Smooth muscle cell (in vitro differentiated cells): ENCODE measurements at regions not wholly inside any gene's neighbourhood (a gene's known extent, or its start where the extent isn't known, plus 50 kb on each side); places are given as distances from the start of the nearest gene placed in this dataset.

ENCODE experiments used
- DNase-seq: peaks from one replicate; lab custom pipeline; 2025; ENCODE audit not compliant: unreplicated experiment; lab: John Stamatoyannopoulos, UW
- H2AFZ ChIP-seq: fragments of 200-600 bp; sonication (generic); 2 replicates; pipeline ENCODE4 v1.6.0; 2016; ENCODE audit warnings: antibody characterized with exemption, low read depth, mild to moderate bottlenecking
- H3F3A ChIP-seq: fragments of 200-600 bp; sonication (generic); 2 replicates; pipeline ENCODE4 v1.6.0; 2017; ENCODE audit warnings: antibody characterized with exemption, low read depth
- H3K27ac ChIP-seq: fragments of 200-600 bp; sonication (generic); 2 replicates; pipeline ENCODE4 v1.5.1; 2016; ENCODE audit warnings: low read depth, mild to moderate bottlenecking
- H3K27me3 ChIP-seq: fragments of 200-600 bp; sonication (generic); 2 replicates; pipeline ENCODE4 v1.6.1; 2016; ENCODE audit warnings: low read depth, mild to moderate bottlenecking
- H3K36me3 ChIP-seq: fragments of 200-600 bp; sonication (generic); 2 replicates; pipeline ENCODE4 v1.5.1; 2016; ENCODE audit warnings: low read depth
- H3K4me1 ChIP-seq: fragments of 200-600 bp; sonication (generic); 2 replicates; pipeline ENCODE4 v1.5.1; 2016; ENCODE audit warnings: low read depth
- H3K4me2 ChIP-seq: fragments of 200-600 bp; sonication (generic); 2 replicates; pipeline ENCODE4 v1.6.0; 2016; ENCODE audit warnings: mild to moderate bottlenecking
- H3K4me3 ChIP-seq: fragments of 200-600 bp; sonication (generic); 2 replicates; pipeline ENCODE4 v1.5.1; 2016; ENCODE audit warnings: mild to moderate bottlenecking
- H3K79me2 ChIP-seq: fragments of 200-600 bp; sonication (generic); 2 replicates; pipeline ENCODE4 v1.6.0; 2016; ENCODE audit warnings: low read depth, mild to moderate bottlenecking
- H3K9ac ChIP-seq: fragments of 200-600 bp; sonication (generic); 2 replicates; pipeline ENCODE4 v1.6.0; 2016; ENCODE audit warnings: low read depth
- H3K9me3 ChIP-seq: fragments of 200-600 bp; sonication (generic); replicated peaks from 2 replicates; pipeline ENCODE4 v1.5.1; 2016; ENCODE audit warnings: low read depth
- H4K20me1 ChIP-seq: fragments of 200-600 bp; sonication (generic); 2 replicates; pipeline ENCODE4 v1.6.0; 2016; ENCODE audit warnings: low read depth
- WGBS: methylation state at CpG from one replicate; pipeline ENCODE4 v1.1.7; 2016; ENCODE audit warnings: low lambda C conversion rate; 5-methylcytosine and 5-hydroxymethylcytosine counted together
- TF ChIP-seq, protein P1 (sequence below): fragments of 200-600 bp; sonication (generic); IDR thresholded peaks from 2 replicates; pipeline ENCODE4 v1.5.1; 2017; ENCODE audit warnings: borderline replicate concordance, mild to moderate bottlenecking, antibody characterized with exemption; ENCODE audit not compliant: insufficient read depth, poor library complexity, severe bottlenecking

DNA sequence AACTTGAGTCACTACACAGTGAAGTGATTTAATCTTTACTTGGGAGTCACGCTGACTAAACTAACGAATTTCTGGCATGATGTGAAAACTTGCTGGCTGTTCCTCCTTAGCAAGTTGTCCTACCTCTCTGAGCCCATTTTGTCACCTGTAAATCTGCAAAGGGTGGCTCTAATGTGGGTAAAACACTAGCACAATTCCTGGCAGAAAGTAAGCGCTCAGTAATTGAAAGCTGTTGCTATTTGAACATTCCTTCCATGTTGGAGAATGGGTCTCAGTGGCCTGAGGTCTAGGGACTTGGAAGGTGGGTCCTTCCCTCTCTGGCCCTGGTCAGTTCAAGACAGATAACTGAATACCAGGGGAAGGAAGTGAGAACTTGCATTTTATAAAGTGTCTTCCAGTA, 309.0 kb upstream of the PROX1 start:
- no peak for DNase-seq
- H3K9me3 ChIP-seq: no peaks in the 10 kb centered on the region
- no peak overlapping the region for H3K27ac ChIP-seq
- no peaks in the 10 kb centered on the region for H4K20me1 ChIP-seq
- H2AFZ ChIP-seq: no peak overlapping the region
- H3K4me2 ChIP-seq: no peak overlapping the region
- 85% methylated on average over 3 of the region's 3 CpGs for WGBS
- TF ChIP-seq, protein P1, sequence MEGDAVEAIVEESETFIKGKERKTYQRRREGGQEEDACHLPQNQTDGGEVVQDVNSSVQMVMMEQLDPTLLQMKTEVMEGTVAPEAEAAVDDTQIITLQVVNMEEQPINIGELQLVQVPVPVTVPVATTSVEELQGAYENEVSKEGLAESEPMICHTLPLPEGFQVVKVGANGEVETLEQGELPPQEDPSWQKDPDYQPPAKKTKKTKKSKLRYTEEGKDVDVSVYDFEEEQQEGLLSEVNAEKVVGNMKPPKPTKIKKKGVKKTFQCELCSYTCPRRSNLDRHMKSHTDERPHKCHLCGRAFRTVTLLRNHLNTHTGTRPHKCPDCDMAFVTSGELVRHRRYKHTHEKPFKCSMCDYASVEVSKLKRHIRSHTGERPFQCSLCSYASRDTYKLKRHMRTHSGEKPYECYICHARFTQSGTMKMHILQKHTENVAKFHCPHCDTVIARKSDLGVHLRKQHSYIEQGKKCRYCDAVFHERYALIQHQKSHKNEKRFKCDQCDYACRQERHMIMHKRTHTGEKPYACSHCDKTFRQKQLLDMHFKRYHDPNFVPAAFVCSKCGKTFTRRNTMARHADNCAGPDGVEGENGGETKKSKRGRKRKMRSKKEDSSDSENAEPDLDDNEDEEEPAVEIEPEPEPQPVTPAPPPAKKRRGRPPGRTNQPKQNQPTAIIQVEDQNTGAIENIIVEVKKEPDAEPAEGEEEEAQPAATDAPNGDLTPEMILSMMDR: no peak
- no peak overlapping the region for H3K4me3 ChIP-seq
- H3K9ac ChIP-seq: no peak overlapping the region
- no peaks in the 10 kb centered on the region for H3K79me2 ChIP-seq
- peaks cover 9% of the 10 kb centered on the region for H3K27me3 ChIP-seq
- H3K36me3 ChIP-seq: no peaks in the 10 kb centered on the region
- H3F3A ChIP-seq: no peaks in the 10 kb centered on the region
- no peaks in the 10 kb centered on the region for H3K4me1 ChIP-seq

DNA sequence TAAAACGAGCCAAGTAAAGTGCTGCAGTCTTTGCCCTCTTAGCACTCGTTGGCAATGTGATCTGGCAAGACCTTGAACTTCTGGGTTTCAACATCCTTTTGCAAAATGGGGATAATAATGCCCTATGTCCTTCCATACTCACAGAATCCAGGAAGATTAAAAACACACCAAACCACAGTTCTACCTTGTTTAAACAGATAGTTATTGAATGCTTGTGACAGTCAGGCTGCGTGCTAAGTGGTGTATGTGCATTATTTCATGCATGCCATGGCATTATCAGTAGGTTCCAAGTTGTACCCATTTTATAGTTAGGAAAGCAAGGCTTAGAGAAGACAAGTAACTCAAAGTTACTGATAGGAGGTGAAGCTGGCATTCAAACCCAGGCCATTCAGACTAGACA, 308.6 kb upstream of the PROX1 start:
- no peaks in the 10 kb centered on the region for H3K79me2 ChIP-seq
- no peak overlapping the region for H3K4me3 ChIP-seq
- H3F3A ChIP-seq: no peaks in the 10 kb centered on the region
- H3K4me2 ChIP-seq: no peak overlapping the region
- no peaks in the 10 kb centered on the region for H4K20me1 ChIP-seq
- H3K9me3 ChIP-seq: no peaks in the 10 kb centered on the region
- H3K9ac ChIP-seq: no peak overlapping the region
- no peak for DNase-seq
- H2AFZ ChIP-seq: no peak overlapping the region
- peaks cover 9% of the 10 kb centered on the region for H3K27me3 ChIP-seq
- H3K36me3 ChIP-seq: no peaks in the 10 kb centered on the region
- 45% methylated on average over 3 of the region's 3 CpGs for WGBS
- TF ChIP-seq, protein P1: no peak
- no peak overlapping the region for H3K27ac ChIP-seq
- H3K4me1 ChIP-seq: no peaks in the 10 kb centered on the region

DNA sequence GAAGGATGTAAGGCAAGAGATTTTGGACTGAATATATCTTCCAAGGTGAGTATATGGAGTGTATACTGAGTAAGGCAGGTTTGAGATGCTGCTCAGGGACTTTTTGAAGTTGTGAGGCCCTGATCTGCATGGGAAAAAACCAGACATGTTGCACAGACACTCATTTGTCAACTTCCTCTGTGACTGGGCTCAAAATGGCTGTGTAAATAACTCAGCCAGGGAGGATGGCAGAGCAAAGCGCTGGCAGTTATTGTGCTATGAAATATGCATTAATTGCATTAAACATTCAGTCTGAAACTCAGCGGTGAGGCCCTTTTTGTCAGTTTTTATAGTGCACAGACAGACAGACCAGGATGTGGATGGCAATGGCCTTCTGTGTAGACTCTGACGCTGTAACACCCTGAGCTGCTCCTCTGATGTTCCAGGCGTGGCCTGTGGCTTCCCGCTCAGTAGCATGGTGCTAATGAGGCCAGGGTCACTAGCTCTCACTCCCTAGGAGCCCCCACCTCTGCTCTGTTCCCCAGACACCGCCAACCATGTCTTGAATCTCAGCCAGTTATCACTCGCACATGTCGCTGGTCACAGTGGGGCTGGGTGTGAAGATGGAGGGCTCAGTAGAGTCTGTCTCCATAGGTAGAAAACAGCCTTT, 307.0 kb upstream of the PROX1 start:
- Histone ChIP-seq H3K4me1 (no peaks in the 10 kb centered on the region), H4K20me1 (no peaks in the 10 kb centered on the region), H2AFZ (no peak overlapping the region), H3K4me2 (no peak overlapping the region), H3K9ac (no peak overlapping the region), H3K36me3 (no peaks in the 10 kb centered on the region), H3K79me2 (no peaks in the 10 kb centered on the region), H3K4me3 (no peak overlapping the region), H3F3A (no peaks in the 10 kb centered on the region), H3K9me3 (no peaks in the 10 kb centered on the region), H3K27ac (no peak overlapping the region), H3K27me3 (peaks cover 9% of the 10 kb centered on the region)
- DNase-seq: no peak
- WGBS: 91% methylated on average over 8 of the region's 8 CpGs
- TF ChIP-seq, protein P1: no peak

DNA sequence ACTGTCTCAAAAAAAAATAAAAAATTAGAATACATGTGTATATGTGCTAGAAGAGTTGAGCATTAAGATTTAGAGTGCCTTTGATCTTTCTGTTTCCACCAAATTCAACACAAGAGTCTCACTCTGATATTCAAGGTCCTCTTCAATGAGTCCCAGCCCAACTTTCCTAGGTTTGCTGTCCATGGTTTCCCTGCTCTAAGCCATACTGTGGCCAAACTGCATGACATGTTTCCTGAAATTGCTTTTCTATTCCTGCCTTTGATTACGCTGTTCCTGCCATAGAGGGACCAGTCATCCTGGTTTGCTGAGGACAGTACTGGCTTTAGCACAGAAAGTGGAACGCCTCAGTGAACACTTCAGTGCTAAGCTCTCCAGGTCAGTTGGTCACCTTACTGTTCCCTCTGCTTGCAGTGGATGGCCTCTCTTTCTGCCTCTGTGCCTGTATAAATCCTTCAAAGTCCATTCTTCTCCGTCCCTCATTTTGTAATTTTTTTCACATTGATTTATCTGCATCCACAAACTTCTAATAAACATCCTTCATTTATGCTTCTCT, 305.9 kb upstream of the PROX1 start:
- no peaks in the 10 kb centered on the region for H4K20me1 ChIP-seq
- no peaks in the 10 kb centered on the region for H3K9me3 ChIP-seq
- no peak overlapping the region for H3K4me3 ChIP-seq
- 94% methylated on average over 3 of the region's 3 CpGs for WGBS
- H3K27me3 ChIP-seq: peaks cover 9% of the 10 kb centered on the region
- H3F3A ChIP-seq: no peaks in the 10 kb centered on the region
- TF ChIP-seq, protein P1: no peak
- no peaks in the 10 kb centered on the region for H3K4me1 ChIP-seq
- no peak overlapping the region for H2AFZ ChIP-seq
- no peak overlapping the region for H3K4me2 ChIP-seq
- no peak for DNase-seq
- H3K36me3 ChIP-seq: no peaks in the 10 kb centered on the region
- no peaks in the 10 kb centered on the region for H3K79me2 ChIP-seq
- no peak overlapping the region for H3K9ac ChIP-seq
- no peak overlapping the region for H3K27ac ChIP-seq
